PC-9 (cell line): ENCODE measurements at regions not wholly inside any gene's neighbourhood (a gene's known extent, or its start where the extent isn't known, plus 50 kb on each side); places are given as distances from the start of the nearest gene placed in this dataset.

Experiments
- BruUV-seq: library from RNA; stranded (reverse); fragments of 400-500 nt; replicated peaks from 2 replicates; lab custom pipeline; 2021; lab: Mats Ljungman, UMichigan
- CTCF ChIA-PET: fragments of 300-600 bp; sonication (Branson Sonifier 250); formaldehyde crosslinking; loops from one replicate; lab custom pipeline; 2022; ENCODE audit warnings: antibody characterized with exemption; lab: Charles Lee
- POLR2A ChIA-PET: fragments of 300-600 bp; sonication (Branson Sonifier 250); formaldehyde crosslinking; loops from one replicate; lab custom pipeline; 2022; ENCODE audit warnings: antibody characterized with exemption; ENCODE audit not compliant: unreplicated experiment; lab: Charles Lee
- DNase-seq, 2 experiments: peaks; one replicate each; pipeline versions ENCODE4 v3.0.0 to v3.0.0-alpha.2; 2015 to 2022; ENCODE audit warnings: mixed read lengths in 1 of 2
- H2AFZ ChIP-seq: fragments of 200-600 bp; sonication (generic); 2 replicates; pipeline ENCODE4 v1.8.1; 2017; ENCODE audit warnings: antibody characterized with exemption
- H3F3A ChIP-seq: fragments of 200-600 bp; sonication (generic); 2 replicates; pipeline ENCODE4 v1.8.1; 2017; ENCODE audit warnings: antibody characterized with exemption, mild to moderate bottlenecking, low read depth; ENCODE audit not compliant: insufficient read depth
- H3K27ac ChIP-seq: fragments of 200-600 bp; sonication (generic); 2 replicates; pipeline ENCODE4 v1.6.1; 2016; ENCODE audit warnings: mixed run types
- H3K27me3 ChIP-seq: fragments of 200-600 bp; sonication (generic); 2 replicates; pipeline ENCODE4 v1.6.1; 2016; ENCODE audit warnings: low read depth, mixed run types; ENCODE audit not compliant: insufficient read depth
- H3K36me3 ChIP-seq: fragments of 200-600 bp; sonication (generic); 2 replicates; pipeline ENCODE4 v1.6.1; 2016; ENCODE audit warnings: low read depth, mixed run types
- H3K4me1 ChIP-seq: fragments of 200-600 bp; sonication (generic); replicated peaks from 2 replicates; pipeline ENCODE4 v1.6.1; 2016; ENCODE audit warnings: mixed run types; ENCODE audit not compliant: insufficient read depth
- H3K4me2 ChIP-seq: fragments of 200-600 bp; sonication (generic); 2 replicates; pipeline ENCODE4 v1.6.1; 2017; ENCODE audit warnings: mixed run types
- H3K4me3 ChIP-seq: fragments of 200-600 bp; sonication (generic); 2 replicates; pipeline ENCODE4 v1.6.1; 2016; ENCODE audit warnings: mixed run types
- H3K79me2 ChIP-seq: fragments of 200-600 bp; sonication (generic); 2 replicates; pipeline ENCODE4 v1.6.1; 2017; ENCODE audit warnings: low read depth, mixed run types
- H3K9me2 ChIP-seq: fragments of 200-600 bp; sonication (generic); 2 replicates; pipeline ENCODE4 v1.8.1; 2017; ENCODE audit warnings: mild to moderate bottlenecking; ENCODE audit not compliant: insufficient read depth
- H3K9me3 ChIP-seq: fragments of 200-600 bp; sonication (generic); 2 replicates; pipeline ENCODE4 v1.8.1; 2016; ENCODE audit warnings: low read depth; ENCODE audit not compliant: insufficient read depth
- H4K20me1 ChIP-seq: fragments of 200-600 bp; sonication (generic); 2 replicates; pipeline ENCODE4 v1.8.1; 2017; ENCODE audit not compliant: insufficient read depth
- EZH2 ChIP-seq: fragments of 200-600 bp; sonication (generic); IDR thresholded peaks from 2 replicates; pipeline ENCODE4 v1.8.0; 2017; ENCODE audit warnings: antibody characterized with exemption, low read depth
- intact Hi-C: fragments of 100-400 bp; cut with micrococcal nuclease; formaldehyde crosslinking; loops from one replicate; pipeline ENCODE4 v1.10.0; 2022; ENCODE audit not compliant: unreplicated experiment
- TF ChIP-seq, protein P1 (sequence below): fragments of 200-600 bp; sonication (generic); conservative IDR thresholded peaks from 2 replicates; pipeline ENCODE4 v1.6.1; 2017; ENCODE audit warnings: mixed run types, antibody characterized with exemption, mild to moderate bottlenecking, moderate library complexity

DNA sequence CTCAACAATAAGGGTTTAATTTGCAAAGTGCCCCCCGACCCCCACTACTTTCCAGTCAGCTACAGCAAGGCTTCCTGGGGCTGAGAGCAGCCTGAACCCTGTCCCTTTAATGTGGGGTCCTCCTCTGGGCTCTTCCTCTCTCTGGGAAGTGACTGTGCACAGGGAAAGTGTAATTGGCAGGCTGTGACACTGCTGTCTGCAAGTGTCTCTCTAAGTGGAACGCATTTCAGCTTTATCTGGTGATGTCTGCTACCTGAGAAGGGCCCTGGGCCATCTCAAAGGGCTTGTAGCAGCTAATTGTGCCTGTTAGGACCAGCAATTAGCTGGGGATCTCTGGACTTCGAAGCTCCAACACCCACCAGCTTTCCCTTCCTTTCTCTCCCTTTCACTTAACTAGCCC, 406.6 kb downstream of the TSHZ3 start:
- Histone ChIP-seq H3K9me2 (no peaks in the 10 kb centered on the region), H2AFZ (no peak overlapping the region), H3K36me3 (no peaks in the 10 kb centered on the region), H3K4me2 (no peak overlapping the region), H3K27me3 (peaks cover 5% of the 10 kb centered on the region; the same call in 1 of the 2 replicates), H3K4me1 (no peaks in the 10 kb centered on the region), H3K79me2 (no peaks in the 10 kb centered on the region), H3K4me3 (no peak overlapping the region), H3F3A (no peaks in the 10 kb centered on the region), H3K9me3 (no peaks in the 10 kb centered on the region), H3K27ac (no peak overlapping the region), H4K20me1 (no peaks in the 10 kb centered on the region)
- BruUV-seq = no TSS peak
- POLR2A ChIA-PET = no interaction called here
- TF ChIP-seq, protein P1, sequence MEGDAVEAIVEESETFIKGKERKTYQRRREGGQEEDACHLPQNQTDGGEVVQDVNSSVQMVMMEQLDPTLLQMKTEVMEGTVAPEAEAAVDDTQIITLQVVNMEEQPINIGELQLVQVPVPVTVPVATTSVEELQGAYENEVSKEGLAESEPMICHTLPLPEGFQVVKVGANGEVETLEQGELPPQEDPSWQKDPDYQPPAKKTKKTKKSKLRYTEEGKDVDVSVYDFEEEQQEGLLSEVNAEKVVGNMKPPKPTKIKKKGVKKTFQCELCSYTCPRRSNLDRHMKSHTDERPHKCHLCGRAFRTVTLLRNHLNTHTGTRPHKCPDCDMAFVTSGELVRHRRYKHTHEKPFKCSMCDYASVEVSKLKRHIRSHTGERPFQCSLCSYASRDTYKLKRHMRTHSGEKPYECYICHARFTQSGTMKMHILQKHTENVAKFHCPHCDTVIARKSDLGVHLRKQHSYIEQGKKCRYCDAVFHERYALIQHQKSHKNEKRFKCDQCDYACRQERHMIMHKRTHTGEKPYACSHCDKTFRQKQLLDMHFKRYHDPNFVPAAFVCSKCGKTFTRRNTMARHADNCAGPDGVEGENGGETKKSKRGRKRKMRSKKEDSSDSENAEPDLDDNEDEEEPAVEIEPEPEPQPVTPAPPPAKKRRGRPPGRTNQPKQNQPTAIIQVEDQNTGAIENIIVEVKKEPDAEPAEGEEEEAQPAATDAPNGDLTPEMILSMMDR = no peak
- TF ChIP-seq EZH2 = no peak
- DNase-seq = no peak
- intact Hi-C loops = no loop called here
- CTCF ChIA-PET = no interaction called here

DNA sequence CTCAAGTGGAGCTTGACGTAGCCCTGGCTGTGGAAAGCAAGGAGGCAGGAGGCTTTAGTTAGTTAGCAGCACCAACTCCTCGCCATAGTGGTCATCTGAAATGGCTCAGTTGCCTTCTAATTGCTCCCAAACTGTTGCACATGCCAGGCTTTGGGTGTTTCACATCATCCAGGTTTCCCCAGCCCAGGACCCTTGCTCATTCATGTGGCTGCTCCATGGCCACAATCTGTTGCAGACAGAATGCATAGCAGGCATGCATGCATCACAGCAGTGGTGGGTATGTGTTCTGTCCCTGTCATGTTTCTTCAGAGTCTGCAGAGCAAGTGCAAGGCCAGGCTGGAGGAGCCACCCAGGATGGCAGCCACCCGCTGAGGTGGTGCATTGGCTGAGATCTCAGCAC, 407.6 kb downstream of the TSHZ3 start:
- H3F3A ChIP-seq = no peaks in the 10 kb centered on the region
- ChIA-PET CTCF (no interaction called here), POLR2A (no interaction called here)
- no peaks in the 10 kb centered on the region for H4K20me1 ChIP-seq
- no peaks in the 10 kb centered on the region for H3K36me3 ChIP-seq
- no peak for DNase-seq
- H3K79me2 ChIP-seq = no peaks in the 10 kb centered on the region
- H3K4me2 ChIP-seq = no peak overlapping the region
- H3K9me2 ChIP-seq = no peaks in the 10 kb centered on the region
- no TSS peak for BruUV-seq
- no peak overlapping the region for H3K4me3 ChIP-seq
- no peak overlapping the region for H2AFZ ChIP-seq
- no peaks in the 10 kb centered on the region for H3K4me1 ChIP-seq
- H3K27me3 ChIP-seq = peaks cover 5% of the 10 kb centered on the region; the same call in 1 of the 2 replicates
- intact Hi-C loops = no loop called here
- H3K27ac ChIP-seq = no peak overlapping the region
- no peak for TF ChIP-seq EZH2
- TF ChIP-seq, protein P1 = no peak
- no peaks in the 10 kb centered on the region for H3K9me3 ChIP-seq

DNA sequence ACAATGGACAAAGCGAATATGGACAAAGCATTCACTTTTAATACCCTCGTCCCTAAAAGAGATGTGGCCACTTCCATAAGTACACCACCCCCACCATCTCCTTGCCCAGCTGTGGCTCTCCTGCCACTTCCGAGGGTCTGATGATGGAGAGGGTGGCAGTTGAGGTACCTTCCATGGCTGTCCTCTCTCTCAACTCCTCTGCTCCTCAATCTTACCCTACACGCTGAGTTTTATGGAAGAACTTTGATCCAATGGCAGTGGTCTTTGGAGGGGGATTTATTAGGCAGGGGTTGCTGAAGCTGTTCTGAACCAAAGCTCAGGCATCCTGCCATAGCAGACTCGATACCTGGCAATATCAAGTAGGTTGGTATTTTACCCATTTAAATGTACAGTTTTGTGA, 413.0 kb downstream of the TSHZ3 start:
- no peaks in the 10 kb centered on the region for H3K4me1 ChIP-seq
- H3F3A ChIP-seq = no peaks in the 10 kb centered on the region
- no peaks in the 10 kb centered on the region for H3K9me3 ChIP-seq
- H3K79me2 ChIP-seq = no peaks in the 10 kb centered on the region
- no peaks in the 10 kb centered on the region for H3K36me3 ChIP-seq
- H3K27me3 ChIP-seq = no peaks in the 10 kb centered on the region
- BruUV-seq = no TSS peak
- CTCF ChIA-PET = no interaction called here
- POLR2A ChIA-PET = no interaction called here
- H3K9me2 ChIP-seq = no peaks in the 10 kb centered on the region
- no peak overlapping the region for H2AFZ ChIP-seq
- no peak overlapping the region for H3K4me3 ChIP-seq
- no peak overlapping the region for H3K27ac ChIP-seq
- intact Hi-C loops = no loop called here
- DNase-seq = no peak
- no peaks in the 10 kb centered on the region for H4K20me1 ChIP-seq
- no peak for TF ChIP-seq EZH2
- TF ChIP-seq, protein P1 = no peak
- no peak overlapping the region for H3K4me2 ChIP-seq
